GM18873 (cell line): ENCODE measurements at regions not wholly inside any gene's neighbourhood (a gene's known extent, or its start where the extent isn't known, plus 50 kb on each side); places are given as distances from the start of the nearest gene placed in this dataset.

Experiments used
- ATAC-seq: cut with Tn5 transposase; IDR thresholded peaks from one replicate; pipeline ENCODE4 v1.9.1; 2021; ENCODE audit warnings: mild to moderate bottlenecking, moderate library complexity, moderate number of reproducible peaks; ENCODE audit not compliant: unreplicated experiment, low FRiP score

GRCh38 chr13:91072486-91072885 is 275.0 kb upstream of the MIR17HG start:
- ATAC-seq, result no peak

- no peak for ATAC-seq
Measured at GRCh38 chr13:91074091-91074490, 273.4 kb upstream of the MIR17HG start.

GRCh38 chr13:91076830-91077229 is 270.7 kb upstream of the MIR17HG start:
- ATAC-seq, result no peak

DNA sequence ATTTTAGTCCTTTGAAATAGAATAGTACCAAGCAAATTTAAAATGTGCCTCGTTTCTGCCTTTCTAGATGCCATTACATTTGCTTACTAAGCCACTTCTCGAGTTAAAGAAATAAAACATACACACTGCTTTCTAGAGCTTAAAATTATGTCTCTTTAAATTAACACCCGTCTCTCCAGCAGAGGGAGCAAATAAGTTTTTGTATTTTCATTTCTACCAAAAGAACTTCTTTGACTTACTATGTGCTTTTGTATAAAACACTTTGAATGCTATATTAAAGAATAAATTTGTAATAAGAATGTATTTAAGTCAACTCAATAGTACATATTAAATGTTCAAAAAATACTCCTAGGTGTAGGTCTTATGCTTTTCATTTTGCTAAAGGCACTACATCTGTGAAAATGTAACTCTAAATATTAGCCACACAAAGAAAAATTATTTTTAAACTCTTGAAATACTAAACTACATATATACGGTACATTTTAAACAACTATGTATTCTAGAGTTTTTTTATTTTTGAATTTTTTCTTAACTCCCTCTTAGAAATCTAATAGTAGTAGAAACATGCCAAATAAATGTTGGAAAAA is 269.3 kb upstream of the MIR17HG start:
- ATAC-seq, result no peak

GRCh38 chr13:91079176-91079575 is 268.3 kb upstream of the MIR17HG start:
- no peak for ATAC-seq

GRCh38 chr13:91085127-91085526 is 262.4 kb upstream of the MIR17HG start:
- ATAC-seq, result no peak

DNA sequence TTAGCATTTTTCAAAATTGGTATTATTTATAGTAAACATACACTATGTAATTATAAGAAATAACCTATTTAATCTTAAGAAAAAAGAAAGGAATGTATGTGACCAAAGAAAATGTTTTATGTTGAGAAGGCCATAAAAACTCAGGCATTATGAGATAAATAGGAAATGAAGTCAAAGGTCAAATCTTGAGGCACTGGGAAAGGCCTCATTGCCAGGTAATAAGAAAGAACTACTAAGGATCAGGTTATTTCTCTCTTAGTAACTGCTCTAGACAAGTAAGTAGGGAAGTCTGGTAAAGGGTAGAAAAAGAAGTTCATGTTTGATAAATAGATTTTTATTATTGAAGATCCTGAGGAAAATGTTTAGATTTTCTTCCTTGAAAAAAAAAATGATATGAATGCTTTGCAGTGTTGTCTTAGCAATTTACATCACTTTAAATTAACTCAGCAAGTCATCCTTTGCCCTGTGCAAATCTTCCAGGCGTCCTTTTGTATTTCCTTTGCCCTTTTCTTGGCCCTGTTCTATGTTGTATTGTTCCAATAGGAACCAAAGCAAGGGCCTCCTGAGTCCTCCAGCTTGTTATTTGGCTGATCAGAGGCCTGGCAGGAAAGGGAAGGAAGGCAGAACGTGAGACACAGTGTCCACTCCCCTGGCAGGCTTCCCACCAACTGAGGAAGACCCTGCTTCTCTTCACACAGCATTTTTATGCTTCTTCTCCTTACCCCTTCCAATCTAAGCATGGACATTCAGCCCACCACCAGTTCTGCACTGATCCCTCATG is 260.4 kb upstream of the MIR17HG start:
- ATAC-seq, result no peak

- no peak for ATAC-seq
Measured at GRCh38 chr13:91097269-91097668, 250.2 kb upstream of the MIR17HG start.

- ATAC-seq, result no peak
Measured at GRCh38 chr13:91099877-91100276, 247.6 kb upstream of the MIR17HG start.

- ATAC-seq, result no peak
Measured at GRCh38 chr13:91100944-91101343, 246.5 kb upstream of the MIR17HG start.

DNA sequence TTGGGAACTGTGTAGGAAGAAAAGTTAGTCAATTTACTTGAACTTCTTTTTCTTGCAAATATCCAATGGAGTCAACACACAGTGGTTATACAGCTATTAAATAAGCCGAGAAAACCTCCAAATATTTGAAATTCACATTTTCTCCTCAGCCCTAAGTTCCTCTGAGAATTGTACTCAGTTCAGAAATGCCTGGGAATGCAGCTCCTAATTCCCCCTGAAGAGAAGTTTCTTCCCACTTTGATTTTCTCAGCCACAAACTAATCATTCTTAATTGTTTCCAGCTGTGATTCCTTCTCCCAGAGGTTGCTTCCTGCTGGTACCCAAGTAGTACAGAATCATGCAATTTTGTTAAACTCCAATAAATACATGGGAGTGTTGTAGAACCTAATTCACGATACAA is 246.1 kb upstream of the MIR17HG start:
- no peak for ATAC-seq

- ATAC-seq, result no peak
Measured at GRCh38 chr13:91105270-91105669, 242.2 kb upstream of the MIR17HG start.

DNA sequence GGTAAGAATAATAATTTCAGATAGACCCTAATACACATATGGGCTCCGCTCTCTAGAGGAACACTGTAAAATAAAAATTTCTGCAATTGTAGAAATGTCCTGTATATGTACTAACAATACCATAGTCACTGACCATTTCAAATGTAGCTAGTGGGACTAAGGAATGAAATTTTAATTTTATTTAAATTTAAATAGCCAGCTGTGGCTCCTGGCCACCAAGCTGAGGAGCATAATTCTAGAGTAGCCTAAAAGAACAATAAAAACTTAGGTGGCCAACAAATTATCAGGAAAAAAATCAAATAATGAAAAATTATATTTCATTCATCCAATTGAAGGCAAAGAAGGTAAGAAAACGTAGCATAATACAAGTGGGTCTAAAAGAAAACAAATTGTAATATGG is 240.9 kb upstream of the MIR17HG start:
- no peak for ATAC-seq

- no peak for ATAC-seq
Measured at GRCh38 chr13:91108315-91108714, 239.2 kb upstream of the MIR17HG start.

DNA sequence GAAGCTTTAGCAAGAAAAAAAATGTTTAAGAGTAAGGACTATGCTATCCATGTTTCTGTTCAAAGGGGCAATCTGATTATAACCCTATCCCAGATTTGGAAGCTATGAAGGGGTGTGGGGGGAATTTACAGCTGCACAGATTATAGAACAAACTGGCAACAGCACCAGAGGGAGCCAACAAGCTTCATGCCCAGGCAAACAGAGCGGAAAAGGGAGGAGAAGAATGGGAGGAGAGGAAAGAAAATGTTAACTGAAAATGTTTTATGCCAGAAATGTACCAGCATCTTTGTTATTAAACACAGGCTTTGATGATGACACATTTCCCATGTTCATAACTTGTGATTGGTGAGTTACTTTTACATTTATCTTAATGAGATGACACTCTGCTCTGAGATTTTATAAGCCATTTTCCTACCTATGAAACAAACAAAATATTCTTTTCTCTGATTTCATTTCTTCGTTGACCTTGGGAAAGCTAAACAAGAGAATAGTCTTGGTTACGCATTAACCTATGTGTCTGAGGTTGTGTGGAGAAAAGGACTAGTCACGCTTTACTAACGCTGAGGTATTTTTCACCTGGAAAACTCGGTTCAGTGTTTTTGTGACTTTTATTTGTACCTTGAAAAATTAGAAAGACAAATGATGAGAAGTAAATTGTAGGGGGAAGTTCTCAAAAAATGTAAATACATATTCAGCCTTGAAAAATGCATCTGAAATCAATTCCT is 235.8 kb upstream of the MIR17HG start:
- no peak for ATAC-seq

DNA sequence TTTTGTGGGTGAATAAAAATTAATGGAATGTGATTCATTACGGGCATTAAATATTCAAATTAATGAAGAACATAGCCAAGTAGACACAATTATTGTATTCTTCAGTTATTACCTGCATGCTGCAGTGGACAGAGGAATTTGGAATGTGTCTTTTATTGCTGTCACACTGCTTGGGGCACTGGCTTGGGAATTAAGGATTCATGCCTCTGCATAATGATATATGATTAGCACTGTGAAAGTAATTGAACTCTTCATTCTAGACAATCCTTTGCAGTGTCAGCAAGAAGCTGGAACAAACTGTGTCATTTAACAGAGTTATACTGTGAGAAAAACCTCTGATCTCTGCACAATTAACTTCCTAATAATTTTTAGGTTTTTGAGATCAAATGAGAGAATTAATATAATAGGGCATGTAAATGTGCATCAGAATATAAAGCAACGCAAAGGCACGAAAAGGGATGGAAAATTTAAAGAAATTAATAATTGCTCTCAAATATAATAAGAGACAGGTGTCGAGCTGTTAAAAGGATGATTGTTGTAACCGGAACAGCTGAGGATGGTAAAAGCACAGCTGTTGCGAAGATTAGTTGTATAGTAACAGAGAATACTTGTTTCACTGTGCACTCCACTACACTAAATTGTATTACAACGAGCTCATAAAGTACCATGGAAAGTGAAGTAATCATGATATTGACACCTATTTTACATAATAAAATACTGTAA is 235.1 kb upstream of the MIR17HG start:
- ATAC-seq, result no peak

- no peak for ATAC-seq
Measured at GRCh38 chr13:91112924-91113277, 234.6 kb upstream of the MIR17HG start.

- no peak for ATAC-seq
Measured at GRCh38 chr13:91115776-91116175, 231.7 kb upstream of the MIR17HG start.

GRCh38 chr13:91117351-91117750 is 230.1 kb upstream of the MIR17HG start:
- no peak for ATAC-seq

DNA sequence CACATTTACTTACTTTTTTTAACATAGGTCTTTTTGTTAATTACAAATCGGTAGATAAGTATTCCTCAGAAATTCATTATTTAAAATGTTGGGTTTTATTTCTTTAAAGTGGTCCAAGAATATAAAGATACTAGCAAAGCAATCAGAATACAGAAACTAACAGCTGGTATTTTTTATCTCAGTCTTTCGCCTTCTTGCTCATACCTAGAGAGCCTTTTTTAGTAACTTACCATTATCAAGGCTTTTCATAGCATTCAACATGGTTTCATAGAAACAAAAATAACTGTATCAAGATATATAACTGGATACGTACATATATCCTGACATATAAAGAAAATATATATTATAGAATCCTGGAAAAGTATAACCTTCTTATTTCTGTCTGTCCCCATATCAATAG is 227.8 kb upstream of the MIR17HG start:
- ATAC-seq, result no peak

- ATAC-seq, result no peak
Measured at GRCh38 chr13:91122766-91123165, 224.7 kb upstream of the MIR17HG start.
